SHP77 (cell line): ENCODE measurements at regions not wholly inside any gene's neighbourhood (a gene's known extent, or its start where the extent isn't known, plus 50 kb on each side); places are given as distances from the start of the nearest gene placed in this dataset.

Source experiments
- DNase-seq, 2 experiments: peaks; one replicate each; lab custom pipeline; 2025; lab: John Stamatoyannopoulos, UW

DNA sequence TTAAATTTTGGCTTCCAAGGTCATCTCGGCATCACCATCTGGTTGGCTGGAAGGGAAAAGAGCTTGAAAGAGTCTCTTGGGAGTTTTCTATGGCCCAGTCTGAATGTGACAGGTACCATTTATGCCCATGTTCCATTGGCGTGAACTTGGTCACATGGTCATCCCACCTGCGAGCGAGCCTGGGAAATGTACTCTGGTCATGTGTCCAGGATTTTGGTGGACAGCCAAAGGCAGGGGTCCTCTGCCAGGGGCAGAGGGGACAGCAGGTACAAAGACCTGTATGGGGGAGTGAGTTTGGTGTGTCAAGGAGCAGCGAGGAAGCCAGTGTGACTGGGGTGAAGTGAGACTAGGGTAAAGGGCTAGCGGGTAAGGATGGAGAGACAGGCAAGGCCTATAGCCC, 112.6 kb downstream of the CDC5L start:
- DNase-seq, result no peak

DNA sequence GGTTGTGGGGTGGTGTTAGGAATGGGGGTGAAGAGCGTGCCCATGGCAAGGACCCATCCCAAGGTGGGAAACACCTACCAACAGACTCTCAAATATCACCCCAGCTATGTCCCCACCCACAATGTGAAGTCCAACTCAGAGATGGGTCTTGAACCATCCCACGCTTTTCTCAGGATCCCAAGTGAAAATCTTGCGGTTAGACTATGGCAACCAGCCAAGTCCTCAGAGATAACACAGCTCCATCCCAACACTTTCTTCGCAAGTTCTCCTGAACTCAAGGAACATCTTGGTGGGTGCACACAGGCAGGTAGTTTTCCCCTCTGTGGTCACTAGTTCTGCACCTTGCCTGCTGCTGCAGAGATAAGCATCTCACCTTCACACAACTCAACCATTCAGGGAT, 116.0 kb downstream of the CDC5L start:
- DNase-seq, result no peak

GRCh38 chr6:44504301-44504791, 116.8 kb downstream of the CDC5L start:
- no peak for DNase-seq

GRCh38 chr6:44505751-44506150, 118.2 kb downstream of the CDC5L start:
- DNase-seq, result no peak

- DNase-seq, result no peak
Measured at GRCh38 chr6:44507014-44507413, 119.5 kb downstream of the CDC5L start.

DNA sequence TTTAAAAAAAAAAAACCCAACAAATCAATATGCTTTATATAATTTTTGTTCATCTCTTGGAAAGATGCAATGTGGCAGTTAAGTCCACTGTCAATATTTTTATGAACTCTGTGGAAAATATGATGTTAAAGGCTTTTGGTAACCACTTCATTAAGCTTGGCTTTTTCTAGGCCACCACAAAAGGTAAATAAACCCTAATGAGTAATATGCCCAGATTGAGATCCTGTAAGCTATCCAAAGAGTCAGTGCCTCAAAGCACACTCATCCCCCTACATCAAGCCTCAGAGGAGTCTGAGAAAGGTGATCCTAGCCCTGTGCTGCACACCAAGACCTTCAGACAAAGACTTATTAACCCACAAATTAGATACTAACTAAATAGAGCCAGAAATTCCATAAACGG, 121.1 kb downstream of the CDC5L start:
- no peak for DNase-seq

DNA sequence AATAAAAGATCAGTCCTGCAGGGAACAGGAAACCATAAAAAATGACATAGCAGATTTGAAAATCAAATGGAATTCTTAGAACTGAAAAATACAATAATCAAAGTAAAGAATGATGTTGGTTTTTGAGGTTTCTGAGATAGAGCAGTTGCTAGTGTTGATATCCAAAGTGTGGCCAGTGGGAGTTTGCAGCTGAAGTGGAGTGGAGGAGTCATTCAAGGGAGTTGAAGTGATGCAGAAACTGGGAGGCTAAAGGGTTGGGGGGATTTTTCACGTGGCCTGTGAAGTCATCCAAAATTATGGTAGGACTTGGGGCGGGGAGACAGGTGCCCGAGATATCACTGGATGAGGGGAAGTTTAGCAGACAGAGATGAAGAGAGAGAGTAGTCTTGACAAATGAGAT, 123.6 kb downstream of the CDC5L start:
- DNase-seq, result no peak

- no peak for DNase-seq
Measured at GRCh38 chr6:44512868-44513741, 125.6 kb downstream of the CDC5L start.

- no peak for DNase-seq
Measured at GRCh38 chr6:44514085-44514484, 126.6 kb downstream of the CDC5L start.

DNA sequence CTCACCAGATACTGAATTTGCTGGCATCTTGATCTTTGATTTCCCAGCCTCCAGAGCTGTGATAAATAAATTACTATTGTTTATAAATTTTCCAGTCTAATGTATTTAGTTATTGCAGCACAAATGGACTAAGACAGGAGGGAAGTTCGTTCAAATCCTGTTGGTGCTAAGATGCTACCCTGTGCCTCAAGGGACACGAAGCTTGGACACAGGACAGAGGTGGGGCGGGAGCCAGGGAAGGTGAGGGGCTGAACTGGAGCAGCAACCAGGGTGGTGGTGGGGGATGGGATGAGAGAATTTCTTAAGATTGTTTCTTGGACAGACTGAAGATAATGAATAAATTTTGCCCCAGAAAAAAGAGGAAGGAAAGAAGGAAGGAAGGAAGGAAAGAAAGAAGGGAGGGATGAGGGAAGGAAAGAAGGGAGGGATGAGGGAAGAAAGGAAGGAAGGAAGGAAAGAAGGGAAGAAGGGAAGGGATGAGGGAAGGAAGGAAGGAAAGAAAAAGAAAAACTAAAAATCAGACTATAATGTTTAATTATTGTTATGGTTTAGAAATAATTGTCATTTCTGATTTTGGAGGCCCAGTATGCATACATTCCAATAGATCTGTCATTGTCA, 127.2 kb downstream of the CDC5L start:
- DNase-seq, result no peak

- DNase-seq, result no peak
Measured at GRCh38 chr6:44522871-44523270, 135.4 kb downstream of the CDC5L start.

DNA sequence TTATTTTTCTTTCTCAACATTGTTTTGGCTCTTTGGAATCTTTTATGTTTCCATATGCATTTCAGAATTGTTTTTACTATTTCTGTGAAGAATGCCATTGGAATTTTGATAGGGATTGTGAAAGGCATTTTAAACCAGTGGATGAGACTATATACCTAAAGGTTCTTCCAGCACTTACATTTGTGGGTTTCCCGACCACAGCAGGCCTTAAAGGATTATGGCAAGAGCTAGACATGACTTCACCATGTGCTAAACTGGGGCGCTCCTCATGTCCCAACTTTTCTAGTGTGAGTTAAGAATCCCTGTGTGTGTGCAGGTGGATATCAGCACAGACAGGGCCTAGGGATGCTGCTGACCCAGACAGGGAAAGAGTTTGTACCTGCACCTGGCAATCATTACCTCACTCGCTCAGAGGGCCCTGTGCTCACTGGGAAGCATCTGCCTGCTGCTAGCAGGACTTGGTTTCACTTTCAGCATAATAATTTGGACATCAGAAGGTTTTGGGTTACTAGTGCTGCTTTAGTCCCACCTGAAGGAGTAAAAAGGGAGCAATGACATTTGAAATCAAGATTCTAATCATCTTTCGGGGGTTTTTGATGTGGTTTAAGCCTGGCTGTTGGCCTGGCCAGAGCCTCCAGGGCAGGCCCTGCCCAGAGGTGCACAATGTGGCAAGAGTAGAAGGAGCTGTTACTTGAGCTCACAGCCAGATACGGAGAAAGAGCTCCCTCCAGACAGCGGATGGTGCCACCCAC, 137.1 kb downstream of the CDC5L start:
- no peak for DNase-seq

DNA sequence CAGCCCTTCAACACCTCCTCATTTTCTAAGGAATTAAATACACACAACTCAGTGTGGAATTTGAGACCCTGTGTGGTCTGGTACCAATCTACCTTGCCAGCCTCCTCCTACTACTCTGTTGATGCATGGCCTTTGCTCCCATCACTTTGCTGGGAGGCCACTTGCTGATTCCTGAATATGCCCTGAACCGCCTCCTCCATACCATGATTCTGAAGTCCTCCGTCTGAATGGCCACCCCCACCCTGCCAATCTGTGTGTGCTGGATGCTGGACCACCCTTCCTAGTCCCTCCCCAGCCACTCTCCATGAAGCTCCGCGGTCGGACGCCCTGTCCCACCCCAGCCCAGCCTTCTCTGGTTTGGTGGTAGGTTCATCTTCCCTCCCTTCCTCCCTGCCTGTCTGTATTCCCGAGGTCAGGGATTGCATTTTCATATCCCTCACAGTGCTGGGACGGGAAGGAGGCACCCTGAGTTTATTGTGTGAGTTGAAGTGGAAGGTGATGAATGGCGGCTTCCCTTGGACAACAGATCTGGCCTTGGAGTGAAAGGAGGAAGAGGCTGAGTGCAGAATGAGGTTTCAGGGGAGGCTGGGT, 138.3 kb downstream of the CDC5L start:
- DNase-seq, result no peak

DNA sequence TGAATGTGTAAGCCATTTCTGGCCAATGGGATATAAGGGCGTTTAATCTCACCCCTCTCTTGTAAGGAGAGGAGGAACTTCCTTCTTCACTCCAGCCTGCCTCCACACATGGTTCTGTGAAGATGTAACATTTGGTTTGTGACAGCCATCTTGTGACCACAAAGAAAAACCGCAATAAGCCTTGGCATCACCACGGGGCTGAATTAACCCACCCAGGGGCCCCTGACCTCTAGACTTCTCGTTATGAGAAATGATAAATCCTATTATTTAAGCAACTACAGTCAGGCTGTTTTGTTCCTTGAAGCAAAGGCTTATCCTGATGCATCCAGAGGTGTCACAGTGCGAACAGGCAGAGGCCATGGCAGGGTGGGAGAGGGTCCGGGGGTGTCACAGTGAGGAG, 139.7 kb downstream of the CDC5L start:
- no peak for DNase-seq

- no peak for DNase-seq
Measured at GRCh38 chr6:44527583-44528369, 140.3 kb downstream of the CDC5L start.

GRCh38 chr6:44528370-44528644, 140.8 kb downstream of the CDC5L start:
- DNase-seq, result no peak

- no peak for DNase-seq
Measured at GRCh38 chr6:44528716-44529115, 141.2 kb downstream of the CDC5L start.

GRCh38 chr6:44529146-44529905, 141.8 kb downstream of the CDC5L start:
- DNase-seq, result no peak

GRCh38 chr6:44530209-44530909, 142.9 kb downstream of the CDC5L start:
- no peak for DNase-seq

- DNase-seq, result no peak
Measured at GRCh38 chr6:44530910-44531234, 143.4 kb downstream of the CDC5L start.
